Right lung (tissue), 2 donors: ENCODE measurements at regions not wholly inside any gene's neighbourhood (a gene's known extent, or its start where the extent isn't known, plus 50 kb on each side); places are given as distances from the start of the nearest gene placed in this dataset.
"Not testable (repeated sequence)": the region's sequence is repeated elsewhere in the genome, so short reads cannot be mapped to it uniquely, and the experiment has no call there.

ENCODE experiments used
- DNase-seq, 2 donors: peaks; one replicate each; pipeline ENCODE4 v3.0.0-alpha.2; 2013

- DNase-seq: no peak
Observed at GRCh38 chr2:147607379-147607778, 237.4 kb upstream of the ACVR2A start.

DNA sequence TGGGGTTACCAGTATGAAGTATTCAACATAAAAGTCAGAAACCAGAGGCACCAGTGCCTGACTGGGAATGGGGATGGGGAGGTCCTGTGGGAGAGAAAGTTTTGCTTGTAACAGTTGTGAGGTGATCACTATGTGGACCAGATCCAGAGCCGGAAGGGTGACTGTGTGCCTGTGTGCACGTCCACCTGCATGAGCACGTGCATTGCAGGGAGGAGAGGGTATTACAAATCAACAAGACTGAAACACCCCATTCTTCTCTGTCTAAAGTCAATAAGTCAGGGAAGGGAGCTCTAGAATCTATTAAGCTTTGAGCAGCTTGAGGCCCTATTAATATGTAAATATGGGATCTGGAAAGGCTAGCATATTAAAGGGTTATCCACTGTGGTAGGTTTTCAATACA, 241.0 kb upstream of the ACVR2A start:
- DNase-seq: no peak

- DNase-seq: no peak
Observed at GRCh38 chr2:147603447-147603846, 241.4 kb upstream of the ACVR2A start.

- DNase-seq: no peak
Observed at GRCh38 chr2:147600646-147601045, 244.2 kb upstream of the ACVR2A start.

DNA sequence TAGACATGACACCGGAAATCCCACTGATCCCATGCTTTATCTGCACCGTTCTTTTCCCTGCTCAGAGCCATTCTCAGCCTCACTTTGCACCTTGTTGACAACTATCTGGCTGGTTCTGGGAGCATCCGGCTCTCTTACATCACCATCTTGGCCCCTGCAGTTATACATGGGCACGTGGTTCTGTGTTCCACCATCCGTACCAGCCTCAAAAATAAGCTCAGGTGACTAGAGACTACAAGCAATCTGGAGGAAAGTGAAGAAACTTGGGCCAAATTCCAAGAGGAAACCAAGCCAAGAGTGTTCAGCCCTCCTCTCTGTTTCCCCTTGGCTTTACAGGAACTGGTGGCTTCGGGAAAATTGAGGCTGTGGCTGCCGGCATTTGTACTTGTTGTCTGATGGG, 244.6 kb upstream of the ACVR2A start:
- no peak for DNase-seq

GRCh38 chr2:147595200-147595599, 249.6 kb upstream of the ACVR2A start:
- no peak for DNase-seq

GRCh38 chr2:147594038-147594437, 250.8 kb upstream of the ACVR2A start:
- no peak for DNase-seq

- not testable (repeated sequence) for DNase-seq
Observed at GRCh38 chr2:147592784-147593183, 252.0 kb upstream of the ACVR2A start.

GRCh38 chr2:147589127-147589526, 255.7 kb upstream of the ACVR2A start:
- no peak for DNase-seq

- DNase-seq: no peak
Observed at GRCh38 chr2:147588191-147588590, 256.6 kb upstream of the ACVR2A start.

DNA sequence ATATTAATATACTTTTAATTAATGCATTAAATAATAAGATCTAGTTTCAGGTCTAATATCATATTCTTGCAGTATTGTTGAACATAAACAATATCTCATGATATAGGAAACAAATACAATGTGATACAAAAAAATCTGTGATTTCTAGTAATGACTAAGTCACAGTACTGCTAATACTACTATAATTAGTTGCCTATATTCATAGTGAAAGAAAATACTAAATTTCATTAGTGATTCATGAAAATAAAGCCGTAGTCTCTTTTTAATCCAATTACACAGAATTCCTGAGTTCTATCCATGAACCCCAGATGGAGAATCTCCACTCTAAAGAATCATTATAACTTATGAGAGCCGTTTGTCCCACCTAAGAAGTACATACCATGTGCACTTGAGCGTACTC, 266.3 kb upstream of the ACVR2A start:
- no peak for DNase-seq

DNA sequence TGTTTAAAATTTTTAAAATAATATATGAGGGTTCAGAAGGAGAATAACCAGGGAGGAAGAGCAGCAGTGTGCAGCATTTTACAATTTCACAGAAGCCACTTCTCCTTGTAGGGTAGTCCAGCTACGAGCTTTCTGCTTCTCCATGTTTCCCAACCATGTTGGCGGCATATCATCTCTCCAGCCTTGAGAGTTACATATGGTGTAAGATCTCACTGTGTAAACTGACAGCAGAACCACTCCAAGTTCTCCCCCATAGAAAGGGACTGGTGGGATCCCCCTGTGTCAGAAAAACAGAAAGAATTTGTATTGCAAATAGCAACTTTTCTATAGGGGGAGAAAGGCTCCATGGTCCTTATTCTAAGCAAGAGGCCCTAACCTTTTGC, 266.8 kb upstream of the ACVR2A start:
- no peak for DNase-seq

- DNase-seq: no peak
Observed at GRCh38 chr2:147577323-147577997, 267.4 kb upstream of the ACVR2A start.

DNA sequence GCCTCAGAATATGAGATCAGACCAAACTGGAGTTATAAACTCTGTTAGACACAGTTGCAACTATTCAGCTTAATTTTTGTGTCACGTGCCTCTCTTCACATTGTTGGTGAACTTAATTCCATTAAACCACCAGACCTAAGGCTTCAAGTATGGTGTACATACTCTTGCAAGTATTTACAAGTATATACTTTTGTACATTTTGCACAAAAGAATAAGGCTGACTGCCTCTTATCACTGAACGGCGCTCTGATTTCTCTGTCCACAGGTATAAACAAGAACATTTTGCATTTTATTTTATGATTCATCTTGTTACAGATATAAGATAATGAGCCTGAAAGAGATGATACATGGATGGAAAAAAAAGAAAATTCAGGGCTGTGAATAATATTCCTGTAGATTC, 269.7 kb upstream of the ACVR2A start:
- DNase-seq: no peak

- no peak for DNase-seq
Observed at GRCh38 chr2:147572622-147573021, 272.2 kb upstream of the ACVR2A start.

GRCh38 chr2:147569426-147569825, 275.4 kb upstream of the ACVR2A start:
- DNase-seq: no peak

GRCh38 chr2:147568109-147568508, 276.7 kb upstream of the ACVR2A start:
- no peak for DNase-seq

DNA sequence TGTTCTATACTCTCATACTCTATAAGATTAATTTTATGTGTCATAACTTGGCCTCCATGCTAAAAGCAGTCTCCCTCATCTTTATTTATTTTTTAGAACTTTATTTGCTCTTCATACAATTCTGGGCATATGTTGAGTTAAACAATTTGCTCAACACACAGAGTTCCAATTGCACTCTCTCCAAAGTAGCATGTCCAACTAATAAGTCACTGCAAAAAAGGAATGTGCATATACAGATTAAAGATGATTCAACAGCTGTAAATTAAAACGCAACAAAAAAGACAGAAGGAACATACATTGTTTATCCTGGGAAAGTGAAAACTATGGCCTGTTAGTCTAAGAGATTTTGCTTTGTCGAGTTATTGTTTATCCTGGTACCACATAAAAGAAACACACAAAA, 277.7 kb upstream of the ACVR2A start:
- DNase-seq: peak; percentile 42 to 70

DNA sequence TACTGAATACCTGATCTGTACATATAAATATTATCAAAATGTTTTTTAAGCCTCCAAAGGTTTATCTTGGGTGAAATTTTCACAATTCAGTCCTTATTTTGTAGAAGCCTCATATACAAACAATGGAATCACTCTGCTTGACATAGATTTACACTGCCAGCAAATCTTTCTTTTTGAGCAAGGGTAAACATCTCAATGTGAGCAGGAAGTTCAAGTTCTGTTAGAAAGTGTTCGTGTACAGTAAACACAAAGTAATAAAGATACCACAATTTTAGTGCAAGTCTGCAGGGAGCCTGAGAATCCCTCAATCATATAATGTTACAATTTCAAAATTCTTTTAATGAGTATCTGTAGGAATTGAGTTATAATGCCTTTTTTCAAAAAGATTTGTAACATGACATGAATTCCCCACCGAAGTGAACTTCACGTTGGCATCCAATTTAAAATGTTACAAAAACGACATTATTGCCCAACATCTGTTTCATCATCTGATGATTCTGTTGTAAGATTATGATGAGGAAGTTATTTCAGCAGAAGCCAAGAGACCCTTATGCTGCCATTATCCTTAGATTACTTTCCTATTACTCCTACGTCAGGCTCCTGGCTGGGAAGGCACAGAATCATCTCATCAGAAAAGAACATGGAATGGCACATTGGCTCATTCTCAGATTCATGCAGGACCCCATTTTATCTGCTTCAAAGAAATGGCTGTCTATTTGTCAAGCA, 283.9 kb upstream of the ACVR2A start:
- DNase-seq: peak; percentile 54 to 66

GRCh38 chr2:147559070-147559725, 285.6 kb upstream of the ACVR2A start:
- DNase-seq: no peak

DNA sequence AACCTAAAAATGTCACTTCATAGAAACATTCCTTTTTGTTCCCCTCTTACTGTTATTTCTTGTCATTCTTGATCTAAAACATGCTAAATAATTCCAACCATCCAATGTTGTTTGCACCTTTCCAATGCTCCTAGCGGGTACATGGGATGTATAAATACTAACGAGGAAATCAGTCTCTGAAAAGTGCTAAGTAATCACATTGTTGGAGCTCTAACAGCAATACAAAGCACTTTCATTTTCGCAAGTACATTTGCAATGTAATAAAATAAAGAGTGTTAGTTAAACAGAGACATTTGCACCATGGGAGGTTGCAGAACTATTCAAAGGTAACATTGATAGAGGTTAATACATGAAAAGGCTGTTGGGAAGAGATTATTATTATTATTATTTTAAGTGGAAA, 286.2 kb upstream of the ACVR2A start:
- no peak for DNase-seq

DNA sequence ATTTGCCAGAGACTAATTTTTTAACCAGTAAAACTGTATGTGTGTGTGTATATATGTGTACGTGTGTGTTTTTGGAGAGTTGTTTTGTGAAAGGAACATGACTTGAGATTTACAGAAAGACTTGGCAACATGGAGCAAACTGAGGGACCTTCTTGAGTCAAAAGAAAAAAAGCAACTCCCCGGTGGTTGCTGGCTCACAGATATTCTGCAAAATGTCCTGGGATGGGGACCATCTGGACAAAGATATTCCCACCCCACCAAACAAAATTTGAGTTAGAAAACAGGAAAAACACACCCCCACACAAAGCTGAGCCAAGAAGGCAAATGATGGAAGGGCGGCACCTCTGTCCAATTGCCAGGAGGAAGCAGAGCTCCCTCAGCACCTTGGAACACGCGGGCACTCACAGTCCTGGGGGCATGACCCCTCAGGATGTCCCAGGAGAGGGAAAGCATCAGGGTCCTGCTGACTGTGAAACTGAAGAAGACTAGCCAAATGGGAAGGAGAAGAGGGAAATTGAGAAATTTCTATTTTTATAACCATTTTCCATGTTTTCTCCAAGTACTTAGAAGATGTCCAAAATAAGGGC, 290.2 kb upstream of the ACVR2A start:
- DNase-seq: peak in 1 of 2 donors; percentile 9

DNA sequence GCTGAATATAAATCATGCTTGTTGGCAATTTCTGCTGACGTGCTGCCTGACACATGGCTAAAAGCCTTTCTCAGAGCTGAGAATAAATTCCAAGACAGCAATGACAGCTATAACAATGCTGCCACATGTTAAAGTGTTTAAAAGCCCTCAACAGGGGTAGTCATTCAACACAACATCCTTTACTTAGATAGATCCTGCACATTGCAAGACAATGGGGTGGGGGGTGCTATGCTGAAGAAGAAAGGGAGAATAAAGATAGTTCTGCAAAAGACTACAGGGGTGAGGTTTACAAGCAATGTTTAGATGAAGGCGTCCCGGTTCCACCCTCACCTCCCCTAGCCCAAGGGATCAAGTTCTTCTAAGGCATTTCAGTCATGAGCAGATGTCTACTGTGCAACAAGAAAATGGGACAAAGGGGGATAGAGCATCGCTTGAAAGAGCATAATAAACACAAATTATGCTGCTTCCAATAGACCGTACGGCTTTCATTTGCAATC, 291.0 kb upstream of the ACVR2A start:
- DNase-seq: no peak
